A549 (cell line): ENCODE measurements at regions not wholly inside any gene's neighbourhood (a gene's known extent, or its start where the extent isn't known, plus 50 kb on each side); places are given as distances from the start of the nearest gene placed in this dataset.

Experiments
- ATAC-seq, 2 experiments: fragments of 200-7000 bp in 1 of 2; fragments of >200 bp in 1 of 2; cut with Nextera tagmentation in 1 of 2; cut with Tn5 transposase in 1 of 2; 3 replicates each; pipeline versions ENCODE4 v1.8.0 to v1.9.1; 2018 to 2020; ENCODE audit warnings: mild to moderate bottlenecking in 1 of 2, moderate library complexity in 1 of 2
- CTCF ChIA-PET: fragments of 300-600 bp; sonication (Branson Sonifier 250); formaldehyde crosslinking; extraction: SDS; loops from one replicate; lab custom pipeline; 2021; ENCODE audit warnings: antibody characterized with exemption, inconsistent platforms; lab: Yijun Ruan, JAX
- POLR2A ChIA-PET: fragments of 350-600 bp; formaldehyde crosslinking; extraction: SDS; loops from one replicate; lab custom pipeline; 2021; ENCODE audit warnings: antibody characterized with exemption, inconsistent platforms; lab: Yijun Ruan, JAX
- DNase-seq, 2 experiments: peaks; one replicate each; pipeline versions ENCODE4 v3.0.0 to v3.0.0-alpha.2; 2011 to 2016; ENCODE audit warnings: low read depth in 1 of 2, low spot score in 1 of 2
- FAIRE-seq: peaks from 2 replicates; lab custom pipeline; 2011; peaks lifted over from hg19 to GRCh38; lab: Jason Lieb, UNC
- H3K27ac ChIP-seq, 2 experiments: fragments of >200 bp; sonication (Bioruptor Twin); formaldehyde crosslinking; 3 replicates each; pipeline ENCODE4 v1.5.1; 2016 to 2017
- H3K4me1 ChIP-seq: fragments of >200 bp; sonication (Bioruptor Twin); formaldehyde crosslinking; 3 replicates; pipeline ENCODE4 v1.6.1; 2016
- H3K4me2 ChIP-seq: fragments of >200 bp; sonication (Bioruptor Twin); formaldehyde crosslinking; 3 replicates; pipeline ENCODE4 v1.6.1; 2016
- H3K4me3 ChIP-seq: fragments of >200 bp; sonication (Bioruptor Twin); formaldehyde crosslinking; 3 replicates; pipeline ENCODE4 v1.5.1; 2016
- H3K9me3 ChIP-seq: fragments of >200 bp; sonication (Bioruptor Twin); formaldehyde crosslinking; 3 replicates; pipeline ENCODE4 v1.6.1; 2016
- CBX2 ChIP-seq: fragments of 200-600 bp; sonication (generic); IDR thresholded peaks from 2 replicates; pipeline ENCODE4 v1.6.1; 2016; ENCODE audit warnings: low read depth, mild to moderate bottlenecking, borderline replicate concordance
- CBX8 ChIP-seq: fragments of 200-600 bp; sonication (generic); IDR thresholded peaks from 2 replicates; pipeline ENCODE4 v1.6.1; 2016
- CHD2 ChIP-seq: fragments of 150-350 bp; IDR thresholded peaks from 2 replicates; pipeline ENCODE4 v1.6.1; 2014; ENCODE audit warnings: low read length; ENCODE audit not compliant: partially characterized antibody
- CHD4 ChIP-seq: fragments of 200-600 bp; sonication (generic); IDR thresholded peaks from 2 replicates; pipeline ENCODE4 v1.6.1; 2016; ENCODE audit warnings: antibody characterized with exemption, mild to moderate bottlenecking, borderline replicate concordance
- EHF ChIP-seq: fragments of 250-450 bp; sonication (Bioruptor Pico); IDR thresholded peaks from 2 replicates; pipeline ENCODE4 v1.5.0; 2020; ENCODE audit warnings: mild to moderate bottlenecking
- FOXS1 ChIP-seq: fragments of 250-450 bp; sonication (Bioruptor Pico); IDR thresholded peaks from 2 replicates; pipeline ENCODE4 v1.5.0; 2020; ENCODE audit warnings: mild to moderate bottlenecking, moderate library complexity
- GATA3 ChIP-seq: IDR thresholded peaks from 2 replicates; pipeline ENCODE4 v1.6.1; 2012; ENCODE audit warnings: borderline replicate concordance
- HOXA7 ChIP-seq: fragments of 250-450 bp; sonication (Bioruptor Pico); IDR thresholded peaks from 2 replicates; pipeline ENCODE4 v1.5.0; 2020; ENCODE audit warnings: mild to moderate bottlenecking, moderate library complexity
- HOXB5 ChIP-seq: fragments of 250-450 bp; sonication (Bioruptor Pico); IDR thresholded peaks from 2 replicates; pipeline ENCODE4 v1.5.0; 2020; ENCODE audit warnings: mild to moderate bottlenecking, moderate library complexity
- KDM5A ChIP-seq: fragments of 200-600 bp; sonication (generic); IDR thresholded peaks from 2 replicates; pipeline ENCODE4 v1.6.1; 2016; ENCODE audit warnings: antibody characterized with exemption, mild to moderate bottlenecking
- MYC ChIP-seq: IDR thresholded peaks from 2 replicates; pipeline ENCODE4 v1.6.1; 2012; ENCODE audit warnings: mild to moderate bottlenecking, inconsistent platforms, low read length, improper control_type of control experiment, borderline replicate concordance
- NFE2L2 ChIP-seq: fragments of 150-350 bp; conservative IDR thresholded peaks from 2 replicates; pipeline ENCODE4 v1.6.1; 2014; ENCODE audit warnings: low read length
- PHF8 ChIP-seq: fragments of 200-600 bp; sonication (generic); IDR thresholded peaks from 2 replicates; pipeline ENCODE4 v1.6.1; 2016; ENCODE audit warnings: low read depth, mild to moderate bottlenecking, antibody characterized with exemption, moderate library complexity, borderline replicate concordance
- POLR2A ChIP-seq: IDR thresholded peaks from 2 replicates; pipeline ENCODE4 v1.6.1; 2012; ENCODE audit warnings: mild to moderate bottlenecking, low read length
- RAD21 ChIP-seq, 2 experiments: fragments of >200 bp in 1 of 2; sonication (Bioruptor Twin) in 1 of 2; formaldehyde crosslinking in 1 of 2; IDR thresholded peaks in 1 of 2; conservative IDR thresholded peaks in 1 of 2; 2 replicates in 1 of 2; 3 replicates in 1 of 2; pipeline ENCODE4 v1.6.1; 2012 to 2018; ENCODE audit warnings: inconsistent platforms in 1 of 2
- RARB ChIP-seq: fragments of 250-450 bp; sonication (Bioruptor Pico); IDR thresholded peaks from 2 replicates; pipeline ENCODE4 v1.8.0; 2021; ENCODE audit warnings: mild to moderate bottlenecking, moderate library complexity
- RFX5 ChIP-seq: fragments of 450-650 bp; IDR thresholded peaks from 2 replicates; pipeline ENCODE4 v1.7.1; 2014; ENCODE audit warnings: antibody characterized with exemption, mild to moderate bottlenecking, moderate library complexity
- RNF2 ChIP-seq: fragments of 200-600 bp; sonication (generic); IDR thresholded peaks from 2 replicates; pipeline ENCODE4 v1.6.1; 2016; ENCODE audit warnings: low read depth, mild to moderate bottlenecking, antibody characterized with exemption, moderate library complexity, borderline replicate concordance
- TFCP2L1 ChIP-seq: fragments of 250-450 bp; sonication (Bioruptor Pico); IDR thresholded peaks from 2 replicates; pipeline ENCODE4 v1.5.0; 2021; ENCODE audit warnings: mild to moderate bottlenecking
- ZSCAN20 ChIP-seq: fragments of 250-450 bp; sonication (Bioruptor Pico); IDR thresholded peaks from 2 replicates; pipeline ENCODE4 v1.8.0; 2022; ENCODE audit warnings: mild to moderate bottlenecking, moderate library complexity
- WGBS: methylation state at CpG from one replicate; pipeline ENCODE4 v1.1.6; 2017; ENCODE audit errors: missing lambda C conversion rate; 5-methylcytosine and 5-hydroxymethylcytosine counted together
- TF ChIP-seq, protein P1 (sequence below): fragments of 250-450 bp; sonication (Bioruptor Pico); IDR thresholded peaks from 2 replicates; pipeline ENCODE4 v1.5.0; 2021; ENCODE audit warnings: mild to moderate bottlenecking, moderate library complexity, borderline replicate concordance
- TF ChIP-seq, protein P2 (sequence below): fragments of >200 bp; sonication (Bioruptor Twin); formaldehyde crosslinking; IDR thresholded peaks from 3 replicates; pipeline ENCODE4 v1.6.1; 2016
- TF ChIP-seq, protein P3 (sequence below): fragments of 450-650 bp; IDR thresholded peaks from 2 replicates; pipeline ENCODE4 v1.6.1; 2014; ENCODE audit warnings: antibody characterized with exemption
- TF ChIP-seq, protein P4 (sequence below): fragments of 250-450 bp; sonication (Bioruptor Pico); IDR thresholded peaks from 2 replicates; pipeline ENCODE4 v1.5.0; 2020; ENCODE audit warnings: low read depth, mild to moderate bottlenecking, moderate library complexity
- TF ChIP-seq, protein P5 (sequence below): IDR thresholded peaks from 2 replicates; pipeline ENCODE4 v1.6.1; 2012

DNA sequence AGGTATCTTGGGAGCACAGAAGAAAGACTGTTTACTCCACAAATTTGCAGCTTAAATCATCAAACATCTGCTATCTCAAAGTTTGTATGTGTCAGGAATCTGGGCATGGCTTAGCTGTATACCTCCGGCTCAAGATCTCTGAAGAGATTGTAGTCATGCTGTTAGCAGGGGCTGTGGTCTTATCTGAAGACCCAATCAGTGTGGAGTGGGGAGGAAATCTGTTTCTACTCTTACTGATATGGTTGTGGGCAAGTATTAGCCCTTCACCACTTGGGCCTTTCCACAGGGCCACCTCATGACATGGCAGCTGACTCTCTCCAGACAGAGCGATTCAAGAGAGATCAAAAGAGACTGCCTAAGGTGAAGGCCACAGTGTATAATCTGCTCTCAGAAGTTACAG lies 438.7 kb downstream of the KIF2B start:
- no peak for ATAC-seq
- no peaks in the 10 kb centered on the region for H3K9me3 ChIP-seq
- POLR2A ChIA-PET = no interaction called here

DNA sequence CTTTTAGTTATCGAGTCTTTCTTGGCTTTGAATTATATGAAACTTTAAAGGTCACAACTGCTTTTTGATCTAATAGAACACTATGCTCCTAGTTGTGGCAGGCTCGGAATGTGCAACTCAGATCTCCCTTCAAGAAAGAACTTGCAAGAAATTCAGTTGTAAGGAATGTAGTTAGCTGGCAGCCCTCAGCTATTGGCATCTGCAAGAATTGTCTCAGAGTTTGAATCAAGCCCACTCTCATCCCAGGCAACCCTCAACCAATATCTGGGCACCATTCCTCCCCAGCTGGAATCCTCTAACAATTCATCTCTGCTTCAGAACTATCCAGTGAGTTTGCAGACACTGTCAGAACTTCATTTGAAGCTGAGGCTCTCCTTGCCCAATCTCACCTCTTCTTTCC lies 447.2 kb downstream of the KIF2B start:
- DNase-seq (no peak), ATAC-seq (no peak), FAIRE-seq (no peak)
- TF ChIP-seq ZSCAN20 (no peak), KDM5A (no peak)
- Histone ChIP-seq H3K4me2 (no peak overlapping the region), H3K27ac (no peak overlapping the region), H3K9me3 (no peaks in the 10 kb centered on the region), H3K4me1 (no peaks in the 10 kb centered on the region), H3K4me3 (no peak overlapping the region)
- POLR2A ChIA-PET = no interaction called here
- CTCF ChIA-PET = no interaction called here
- WGBS = 2% methylated on average over 2 of the region's 2 CpGs

More for the DNA sequence above, 438.7 kb downstream of the KIF2B start:
- CTCF ChIA-PET = no interaction called here
- Histone ChIP-seq H3K4me2 (no peak overlapping the region), H3K4me1 (no peaks in the 10 kb centered on the region), H3K4me3 (no peak overlapping the region), H3K27ac (no peak overlapping the region)
- FAIRE-seq (no peak), DNase-seq (no peak)
- no peak for TF ChIP-seq GATA3
- TF ChIP-seq, protein P1, sequence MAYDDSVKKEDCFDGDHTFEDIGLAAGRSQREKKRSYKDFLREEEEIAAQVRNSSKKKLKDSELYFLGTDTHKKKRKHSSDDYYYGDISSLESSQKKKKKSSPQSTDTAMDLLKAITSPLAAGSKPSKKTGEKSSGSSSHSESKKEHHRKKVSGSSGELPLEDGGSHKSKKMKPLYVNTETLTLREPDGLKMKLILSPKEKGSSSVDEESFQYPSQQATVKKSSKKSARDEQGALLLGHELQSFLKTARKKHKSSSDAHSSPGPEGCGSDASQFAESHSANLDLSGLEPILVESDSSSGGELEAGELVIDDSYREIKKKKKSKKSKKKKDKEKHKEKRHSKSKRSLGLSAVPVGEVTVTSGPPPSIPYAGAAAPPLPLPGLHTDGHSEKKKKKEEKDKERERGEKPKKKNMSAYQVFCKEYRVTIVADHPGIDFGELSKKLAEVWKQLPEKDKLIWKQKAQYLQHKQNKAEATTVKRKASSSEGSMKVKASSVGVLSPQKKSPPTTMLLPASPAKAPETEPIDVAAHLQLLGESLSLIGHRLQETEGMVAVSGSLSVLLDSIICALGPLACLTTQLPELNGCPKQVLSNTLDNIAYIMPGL (CRISPR knock-in tag) = no peak
- TF ChIP-seq HOXB5 (CRISPR knock-in tag) = no peak
- TF ChIP-seq, protein P2, sequence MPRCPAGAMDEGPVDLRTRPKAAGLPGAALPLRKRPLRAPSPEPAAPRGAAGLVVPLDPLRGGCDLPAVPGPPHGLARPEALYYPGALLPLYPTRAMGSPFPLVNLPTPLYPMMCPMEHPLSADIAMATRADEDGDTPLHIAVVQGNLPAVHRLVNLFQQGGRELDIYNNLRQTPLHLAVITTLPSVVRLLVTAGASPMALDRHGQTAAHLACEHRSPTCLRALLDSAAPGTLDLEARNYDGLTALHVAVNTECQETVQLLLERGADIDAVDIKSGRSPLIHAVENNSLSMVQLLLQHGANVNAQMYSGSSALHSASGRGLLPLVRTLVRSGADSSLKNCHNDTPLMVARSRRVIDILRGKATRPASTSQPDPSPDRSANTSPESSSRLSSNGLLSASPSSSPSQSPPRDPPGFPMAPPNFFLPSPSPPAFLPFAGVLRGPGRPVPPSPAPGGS = no peak
- 14% methylated on average over 2 of the region's 2 CpGs for WGBS

DNA sequence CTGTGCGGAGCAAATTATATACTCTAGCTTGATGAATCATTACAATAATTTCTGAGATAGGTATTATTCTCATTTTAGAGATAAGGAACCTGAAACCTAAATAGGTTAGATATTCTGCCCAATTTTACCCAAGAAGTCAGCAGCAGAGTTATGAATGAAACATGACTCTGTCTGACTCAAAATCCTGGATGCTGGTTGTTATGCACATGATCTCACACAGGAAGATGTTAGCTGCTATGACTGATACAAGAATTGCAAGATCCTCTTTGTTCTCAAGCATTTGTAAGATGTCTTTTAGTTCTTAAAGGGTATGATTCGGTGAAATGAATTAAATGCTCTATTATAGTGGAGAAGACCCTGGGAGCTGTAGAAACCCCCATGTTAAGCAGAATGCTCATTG lies 447.8 kb downstream of the KIF2B start:
- ChIA-PET CTCF (no interaction called here), POLR2A (no interaction called here)
- Histone ChIP-seq H3K4me2 (no peak overlapping the region), H3K27ac (no peak overlapping the region), H3K4me1 (no peaks in the 10 kb centered on the region), H3K4me3 (no peak overlapping the region), H3K9me3 (no peaks in the 10 kb centered on the region)
- WGBS = 6% methylated on average over 2 of the region's 2 CpGs
- FAIRE-seq (no peak), ATAC-seq (no peak), DNase-seq (no peak)
- TF ChIP-seq ZSCAN20 = no peak
- no peak for TF ChIP-seq FOXS1 (CRISPR knock-in tag)
- no peak for TF ChIP-seq CBX2
- TF ChIP-seq PHF8 = no peak
- TF ChIP-seq EHF (CRISPR knock-in tag) = no peak
- TF ChIP-seq, protein P3, sequence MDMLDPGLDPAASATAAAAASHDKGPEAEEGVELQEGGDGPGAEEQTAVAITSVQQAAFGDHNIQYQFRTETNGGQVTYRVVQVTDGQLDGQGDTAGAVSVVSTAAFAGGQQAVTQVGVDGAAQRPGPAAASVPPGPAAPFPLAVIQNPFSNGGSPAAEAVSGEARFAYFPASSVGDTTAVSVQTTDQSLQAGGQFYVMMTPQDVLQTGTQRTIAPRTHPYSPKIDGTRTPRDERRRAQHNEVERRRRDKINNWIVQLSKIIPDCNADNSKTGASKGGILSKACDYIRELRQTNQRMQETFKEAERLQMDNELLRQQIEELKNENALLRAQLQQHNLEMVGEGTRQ = no peak
- no peak for TF ChIP-seq CHD4

DNA sequence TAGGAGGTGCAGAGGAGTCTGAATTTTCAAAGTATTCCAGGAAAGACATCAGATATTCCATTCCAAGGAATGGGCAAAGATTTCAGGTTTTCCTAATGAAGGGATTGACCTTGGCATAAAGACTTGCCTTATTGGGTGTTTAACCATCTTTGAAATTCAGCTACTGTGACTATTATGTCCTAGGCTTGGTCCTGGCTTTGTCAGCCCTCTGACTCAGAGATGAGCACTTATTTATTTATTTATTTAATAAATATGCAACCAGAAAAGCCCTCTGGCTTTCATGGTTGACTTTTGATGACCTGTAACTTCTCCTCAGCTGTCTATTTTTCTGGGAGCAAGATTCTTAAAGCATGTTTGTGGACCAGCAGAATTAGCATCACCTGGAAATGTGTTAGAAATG lies 455.1 kb downstream of the KIF2B start:
- POLR2A ChIA-PET = no interaction called here
- ATAC-seq = no peak

More for the DNA sequence above, 455.1 kb downstream of the KIF2B start:
- no peak overlapping the region for H3K4me3 ChIP-seq
- no peak overlapping the region for H3K4me2 ChIP-seq
- H3K4me1 ChIP-seq = no peaks in the 10 kb centered on the region
- FAIRE-seq (no peak), DNase-seq (no peak)
- CTCF ChIA-PET = interaction anchor here (0.6 kb wide), 1 partner anchor 55 kb away, joined by 4 read pairs; no protein-coding TSS in a partner anchor
- TF ChIP-seq RNF2 = no peak
- TF ChIP-seq HOXA7 = no peak
- TF ChIP-seq, protein P2 = no peak
- TF ChIP-seq RARB (CRISPR knock-in tag) = no peak
- no peak for TF ChIP-seq RFX5
- TF ChIP-seq NFE2L2 = no peak
- no peak for TF ChIP-seq POLR2A
- no peak for TF ChIP-seq CBX8
- no peak for TF ChIP-seq GATA3
- no peak for TF ChIP-seq ZSCAN20
- no peak for TF ChIP-seq RAD21 (conservative IDR thresholded peaks at IDR 0.05 in 1 of 2, IDR thresholded peaks at IDR 0.05 in 1 of 2)
- no peak for TF ChIP-seq CHD2
- TF ChIP-seq, protein P4, sequence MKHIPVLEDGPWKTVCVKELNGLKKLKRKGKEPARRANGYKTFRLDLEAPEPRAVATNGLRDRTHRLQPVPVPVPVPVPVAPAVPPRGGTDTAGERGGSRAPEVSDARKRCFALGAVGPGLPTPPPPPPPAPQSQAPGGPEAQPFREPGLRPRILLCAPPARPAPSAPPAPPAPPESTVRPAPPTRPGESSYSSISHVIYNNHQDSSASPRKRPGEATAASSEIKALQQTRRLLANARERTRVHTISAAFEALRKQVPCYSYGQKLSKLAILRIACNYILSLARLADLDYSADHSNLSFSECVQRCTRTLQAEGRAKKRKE = no peak
- TF ChIP-seq MYC = no peak
- TF ChIP-seq TFCP2L1 (CRISPR knock-in tag) = no peak
- TF ChIP-seq PHF8 = no peak
- TF ChIP-seq, protein P5, sequence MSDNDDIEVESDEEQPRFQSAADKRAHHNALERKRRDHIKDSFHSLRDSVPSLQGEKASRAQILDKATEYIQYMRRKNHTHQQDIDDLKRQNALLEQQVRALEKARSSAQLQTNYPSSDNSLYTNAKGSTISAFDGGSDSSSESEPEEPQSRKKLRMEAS = no peak
- no peak overlapping the region for H3K27ac ChIP-seq
- no peaks in the 10 kb centered on the region for H3K9me3 ChIP-seq
